A549 (cell line): ENCODE measurements at regions not wholly inside any gene's neighbourhood (a gene's known extent, or its start where the extent isn't known, plus 50 kb on each side); places are given as distances from the start of the nearest gene placed in this dataset.

Source experiments
- ATAC-seq, 2 experiments: fragments of 200-7000 bp in 1 of 2; fragments of >200 bp in 1 of 2; cut with Nextera tagmentation in 1 of 2; cut with Tn5 transposase in 1 of 2; 3 replicates each; pipeline versions ENCODE4 v1.8.0 to v1.9.1; 2018 to 2020; ENCODE audit warnings: mild to moderate bottlenecking in 1 of 2, moderate library complexity in 1 of 2
- CTCF ChIA-PET: fragments of 300-600 bp; sonication (Branson Sonifier 250); formaldehyde crosslinking; extraction: SDS; loops from one replicate; lab custom pipeline; 2021; ENCODE audit warnings: antibody characterized with exemption, inconsistent platforms; lab: Yijun Ruan, JAX
- POLR2A ChIA-PET: fragments of 350-600 bp; formaldehyde crosslinking; extraction: SDS; loops from one replicate; lab custom pipeline; 2021; ENCODE audit warnings: antibody characterized with exemption, inconsistent platforms; lab: Yijun Ruan, JAX
- DNase-seq, 2 experiments: peaks; one replicate each; pipeline versions ENCODE4 v3.0.0 to v3.0.0-alpha.2; 2011 to 2016; ENCODE audit warnings: low read depth in 1 of 2, low spot score in 1 of 2
- FAIRE-seq: peaks from 2 replicates; lab custom pipeline; 2011; peaks lifted over from hg19 to GRCh38; lab: Jason Lieb, UNC
- H3K27ac ChIP-seq, 2 experiments: fragments of >200 bp; sonication (Bioruptor Twin); formaldehyde crosslinking; 3 replicates each; pipeline ENCODE4 v1.5.1; 2016 to 2017
- H3K4me1 ChIP-seq: fragments of >200 bp; sonication (Bioruptor Twin); formaldehyde crosslinking; 3 replicates; pipeline ENCODE4 v1.6.1; 2016
- H3K4me2 ChIP-seq: fragments of >200 bp; sonication (Bioruptor Twin); formaldehyde crosslinking; 3 replicates; pipeline ENCODE4 v1.6.1; 2016
- H3K4me3 ChIP-seq: fragments of >200 bp; sonication (Bioruptor Twin); formaldehyde crosslinking; 3 replicates; pipeline ENCODE4 v1.5.1; 2016
- H3K9me3 ChIP-seq: fragments of >200 bp; sonication (Bioruptor Twin); formaldehyde crosslinking; 3 replicates; pipeline ENCODE4 v1.6.1; 2016
- ATOH8 ChIP-seq: fragments of 250-450 bp; sonication (Bioruptor Pico); IDR thresholded peaks from 2 replicates; pipeline ENCODE4 v1.5.0; 2020; ENCODE audit warnings: low read depth, mild to moderate bottlenecking, moderate library complexity
- CEBPB ChIP-seq, 2 experiments: fragments of >200 bp in 1 of 2; sonication (Bioruptor Twin) in 1 of 2; formaldehyde crosslinking in 1 of 2; IDR thresholded peaks; 2 replicates each; pipeline ENCODE4 v1.6.1; 2012 to 2016
- CTCF ChIP-seq: fragments of >200 bp; sonication (Bioruptor Twin); formaldehyde crosslinking; IDR thresholded peaks from 3 replicates; pipeline ENCODE4 v1.5.1; 2016
- EHMT2 ChIP-seq: fragments of 200-600 bp; sonication (generic); IDR thresholded peaks from 2 replicates; pipeline ENCODE4 v1.6.1; 2016; ENCODE audit warnings: antibody characterized with exemption, low read depth, mild to moderate bottlenecking, moderate library complexity
- EP300 ChIP-seq, 2 experiments: fragments of >200 bp; sonication (Bioruptor Twin); formaldehyde crosslinking; IDR thresholded peaks; 2 replicates in 1 of 2; 3 replicates in 1 of 2; pipeline ENCODE4 v1.6.1; 2016 to 2017
- FOSB ChIP-seq: fragments of 250-450 bp; sonication (Bioruptor Pico); IDR thresholded peaks from 2 replicates; pipeline ENCODE4 v1.5.0; 2020; ENCODE audit warnings: mild to moderate bottlenecking, moderate library complexity
- FOSL2 ChIP-seq, 2 experiments: fragments of 450-650 bp in 1 of 2; fragments of >200 bp in 1 of 2; sonication (Bioruptor Twin) in 1 of 2; formaldehyde crosslinking; IDR thresholded peaks; 2 replicates each; pipeline versions ENCODE4 v1.5.0 to v1.6.1; 2016 to 2020; ENCODE audit warnings: mild to moderate bottlenecking in 1 of 2, moderate library complexity in 1 of 2
- GATA3 ChIP-seq: IDR thresholded peaks from 2 replicates; pipeline ENCODE4 v1.6.1; 2012; ENCODE audit warnings: borderline replicate concordance
- HDAC2 ChIP-seq: fragments of 200-600 bp; sonication (generic); IDR thresholded peaks from 2 replicates; pipeline ENCODE4 v1.6.1; 2016
- HOXB13 ChIP-seq: fragments of 250-450 bp; sonication (Bioruptor Pico); IDR thresholded peaks from 2 replicates; pipeline ENCODE4 v1.5.0; 2020; ENCODE audit warnings: low read depth, mild to moderate bottlenecking, moderate library complexity
- JUN ChIP-seq, 2 experiments: fragments of >200 bp; sonication (Bioruptor Twin); formaldehyde crosslinking; IDR thresholded peaks; 2 replicates in 1 of 2; 3 replicates in 1 of 2; pipeline ENCODE4 v1.6.1; 2016 to 2017
- JUNB ChIP-seq: fragments of >200 bp; sonication (Bioruptor Twin); formaldehyde crosslinking; IDR thresholded peaks from 2 replicates; pipeline ENCODE4 v1.6.1; 2016
- KDM1A ChIP-seq: fragments of 200-600 bp; sonication (generic); IDR thresholded peaks from 2 replicates; pipeline ENCODE4 v1.6.1; 2016; ENCODE audit warnings: low read depth, mild to moderate bottlenecking
- MAX ChIP-seq: IDR thresholded peaks from 2 replicates; pipeline ENCODE4 v1.6.1; 2012
- MAZ ChIP-seq: fragments of 150-350 bp; IDR thresholded peaks from 2 replicates; pipeline ENCODE4 v1.6.1; 2014; ENCODE audit warnings: antibody characterized with exemption, low read depth, low read length, borderline replicate concordance
- NFE2L2 ChIP-seq: fragments of 150-350 bp; conservative IDR thresholded peaks from 2 replicates; pipeline ENCODE4 v1.6.1; 2014; ENCODE audit warnings: low read length
- NPAS2 ChIP-seq: fragments of 250-450 bp; sonication (Bioruptor Pico); IDR thresholded peaks from 2 replicates; pipeline ENCODE4 v1.8.0; 2022; ENCODE audit warnings: mild to moderate bottlenecking, moderate library complexity, borderline replicate concordance
- PBX3 ChIP-seq: IDR thresholded peaks from 2 replicates; pipeline ENCODE4 v1.6.1; 2012
- PHF8 ChIP-seq: fragments of 200-600 bp; sonication (generic); IDR thresholded peaks from 2 replicates; pipeline ENCODE4 v1.6.1; 2016; ENCODE audit warnings: low read depth, mild to moderate bottlenecking, antibody characterized with exemption, moderate library complexity, borderline replicate concordance
- RCOR1 ChIP-seq: fragments of 150-350 bp; IDR thresholded peaks from 2 replicates; pipeline ENCODE4 v1.6.1; 2014; ENCODE audit warnings: antibody characterized with exemption, low read length, low read depth
- RFX5 ChIP-seq: fragments of 450-650 bp; IDR thresholded peaks from 2 replicates; pipeline ENCODE4 v1.7.1; 2014; ENCODE audit warnings: antibody characterized with exemption, mild to moderate bottlenecking, moderate library complexity
- TFCP2L1 ChIP-seq: fragments of 250-450 bp; sonication (Bioruptor Pico); IDR thresholded peaks from 2 replicates; pipeline ENCODE4 v1.5.0; 2021; ENCODE audit warnings: mild to moderate bottlenecking
- TP53 ChIP-seq: fragments of 250-450 bp; sonication (Bioruptor Pico); IDR thresholded peaks from 2 replicates; pipeline ENCODE4 v1.5.0; 2021; ENCODE audit warnings: mild to moderate bottlenecking, moderate library complexity
- ZFP36 ChIP-seq: fragments of 450-650 bp; IDR thresholded peaks from 2 replicates; pipeline ENCODE4 v1.6.1; 2014; ENCODE audit warnings: borderline replicate concordance; ENCODE audit not compliant: partially characterized antibody
- ZNF302 ChIP-seq: fragments of 250-450 bp; sonication (Bioruptor Pico); IDR thresholded peaks from 2 replicates; pipeline ENCODE4 v1.9.0; 2021; ENCODE audit warnings: inconsistent platforms, mild to moderate bottlenecking, moderate library complexity
- WGBS: methylation state at CpG from one replicate; pipeline ENCODE4 v1.1.6; 2017; ENCODE audit errors: missing lambda C conversion rate; 5-methylcytosine and 5-hydroxymethylcytosine counted together

- no peak for ATAC-seq
- no peak for FAIRE-seq
- Histone ChIP-seq H3K4me2 (no peak overlapping the region), H3K4me1 (peaks cover 18% of the 10 kb centered on the region), H3K4me3 (no peak overlapping the region), H3K9me3 (no peaks in the 10 kb centered on the region), H3K27ac (peak overlapping the region in 1 of 2 experiments; percentile 39; a peak in 1 of 6 replicates)
- TF ChIP-seq CTCF, result no peak
- TF ChIP-seq ATOH8 (CRISPR knock-in tag), result no peak
- no peak for TF ChIP-seq NFE2L2
- TF ChIP-seq PBX3, result no peak
- TF ChIP-seq EHMT2, result no peak
- TF ChIP-seq JUN (IDR thresholded peaks at IDR 0.05), result no peak
- TF ChIP-seq EP300 (IDR thresholded peaks at IDR 0.05), result no peak
- TF ChIP-seq TP53 (CRISPR knock-in tag), result no peak
- TF ChIP-seq GATA3, result no peak
- TF ChIP-seq MAX, result no peak
- no peak for TF ChIP-seq ZNF302 (CRISPR knock-in tag)
- TF ChIP-seq HOXB13 (CRISPR knock-in tag), result no peak
- ChIA-PET POLR2A (no interaction called here), CTCF (interaction anchor here (1.3 to 10.9 kb wide), 3 partner anchors 9 to 33 kb away, joined by 5 to 116 read pairs (median 53); no protein-coding TSS in a partner anchor)
- 97% methylated on average over 7 of the region's 7 CpGs for WGBS
- DNase-seq, result no peak
Measured at GRCh38 chr2:200738590-200738989, 73.1 kb upstream of the BZW1 start.

GRCh38 chr2:200740907-200741306, 70.8 kb upstream of the BZW1 start:
- peak overlapping the region in 1 of 2 experiments; percentile 79; a peak in 3 of 6 replicates for H3K27ac ChIP-seq
- no peak for DNase-seq
- CTCF ChIA-PET, result interaction anchor here (0.9 to 10.9 kb wide), 10 partner anchors 9 to 74 kb away, joined by 3 to 116 read pairs (median 4); no protein-coding TSS in a partner anchor
- peaks cover 18% of the 10 kb centered on the region for H3K4me1 ChIP-seq
- POLR2A ChIA-PET, result no interaction called here
- WGBS, result 85% methylated on average over 6 of the region's 6 CpGs
- no peaks in the 10 kb centered on the region for H3K9me3 ChIP-seq
- no peak for FAIRE-seq
- no peak for TF ChIP-seq CEBPB (IDR thresholded peaks at IDR 0.05)
- TF ChIP-seq, all 56 proteins: peak for 0
- Histone ChIP-seq H3K4me2 (no peak overlapping the region), H3K4me3 (no peak overlapping the region)
- no peak; a peak in 1 of 6 replicates for ATAC-seq

- DNase-seq, result peak in 1 of 2 experiments; percentile 21
- H3K9me3 ChIP-seq, result no peaks in the 10 kb centered on the region
- CTCF ChIA-PET, result interaction anchor here (1.0 to 10.9 kb wide), 10 partner anchors 8 to 74 kb away, joined by 3 to 116 read pairs (median 4); no protein-coding TSS in a partner anchor
- peaks cover 18% of the 10 kb centered on the region for H3K4me1 ChIP-seq
- peak; percentile 26 to 62; a peak in 3 of 6 replicates for ATAC-seq
- H3K27ac ChIP-seq, result peak overlapping the region; percentile 48 to 79
- WGBS, result 49% methylated on average over 7 of the region's 8 CpGs
- H3K4me3 ChIP-seq, result no peak overlapping the region
- TF ChIP-seq KDM1A, result no peak
- TF ChIP-seq TP53 (CRISPR knock-in tag), result no peak
- no peak for TF ChIP-seq RCOR1
- TF ChIP-seq HOXB13 (CRISPR knock-in tag), result no peak
- no peak for TF ChIP-seq RFX5
- TF ChIP-seq PHF8, result no peak
- TF ChIP-seq NPAS2 (CRISPR knock-in tag), result no peak
- TF ChIP-seq HDAC2, result no peak
- no peak for TF ChIP-seq FOSL2 (IDR thresholded peaks at IDR 0.05)
- no peak for TF ChIP-seq FOSL2 (CRISPR knock-in tag; IDR thresholded peaks at IDR 0.05)
- TF ChIP-seq GATA3, result no peak
- TF ChIP-seq EHMT2, result no peak
- TF ChIP-seq MAZ, result no peak
- no peak for TF ChIP-seq FOSB
- no peak for TF ChIP-seq ZFP36
- TF ChIP-seq JUNB, result no peak
- TF ChIP-seq TFCP2L1 (CRISPR knock-in tag), result no peak
- POLR2A ChIA-PET, result no interaction called here
- FAIRE-seq, result no peak
- peak overlapping the region; percentile 11; the same call in 1 of the 3 replicates for H3K4me2 ChIP-seq
Measured at GRCh38 chr2:200741468-200742202, 70.1 kb upstream of the BZW1 start.
